ENCODE measurements at regions not wholly inside any gene's neighbourhood (a gene's known extent, or its start where the extent isn't known, plus 50 kb on each side); places are given as distances from the start of the nearest gene placed in this dataset.

DNA sequence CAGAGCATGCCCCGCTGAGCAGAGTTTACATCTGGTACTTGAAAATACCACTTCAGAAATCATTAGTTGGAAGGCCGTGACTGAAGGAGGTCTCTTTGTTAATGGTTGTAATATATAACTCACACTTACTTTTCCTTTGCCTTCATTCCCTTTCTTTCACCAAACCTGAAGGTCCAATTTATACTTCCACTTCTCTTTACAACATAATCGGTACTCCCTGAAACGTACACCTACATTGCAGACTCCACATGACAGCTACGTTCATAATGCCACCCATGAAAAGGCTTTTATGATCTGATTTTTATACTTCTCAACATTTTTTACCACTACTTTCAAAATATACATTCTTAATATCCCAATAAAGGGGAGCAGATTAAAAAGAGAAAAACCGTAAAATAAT lies 298.7 kb downstream of the C4orf33 start:
- ChIA-PET POLR2A (no interaction called here), CTCF (no interaction called here)
- DNase-seq (ENCODE audit: extremely low spot score) = no peak
- TF ChIP-seq HDGF (IDR thresholded peaks at IDR 0.05; ENCODE audit: borderline replicate concordance) = no peak
- no peak for TF ChIP-seq BHLHE40 (IDR thresholded peaks at IDR 0.05; ENCODE audit: borderline replicate concordance)
- TF ChIP-seq TARDBP (IDR thresholded peaks at IDR 0.05) = no peak
- no peak for TF ChIP-seq SP1 (IDR thresholded peaks at IDR 0.05)
- no peak for TF ChIP-seq ZNF384 (IDR thresholded peaks at IDR 0.05)
- TF ChIP-seq, protein P1, sequence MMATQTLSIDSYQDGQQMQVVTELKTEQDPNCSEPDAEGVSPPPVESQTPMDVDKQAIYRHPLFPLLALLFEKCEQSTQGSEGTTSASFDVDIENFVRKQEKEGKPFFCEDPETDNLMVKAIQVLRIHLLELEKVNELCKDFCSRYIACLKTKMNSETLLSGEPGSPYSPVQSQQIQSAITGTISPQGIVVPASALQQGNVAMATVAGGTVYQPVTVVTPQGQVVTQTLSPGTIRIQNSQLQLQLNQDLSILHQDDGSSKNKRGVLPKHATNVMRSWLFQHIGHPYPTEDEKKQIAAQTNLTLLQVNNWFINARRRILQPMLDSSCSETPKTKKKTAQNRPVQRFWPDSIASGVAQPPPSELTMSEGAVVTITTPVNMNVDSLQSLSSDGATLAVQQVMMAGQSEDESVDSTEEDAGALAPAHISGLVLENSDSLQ (IDR thresholded peaks at IDR 0.05) = no peak
- no peak for TF ChIP-seq CTBP1 (IDR thresholded peaks at IDR 0.05; ENCODE audit: borderline replicate concordance)
- TF ChIP-seq SUZ12 (IDR thresholded peaks at IDR 0.05) = no peak
- TF ChIP-seq ELF4 (IDR thresholded peaks at IDR 0.05) = no peak
- no peak for TF ChIP-seq FOXK2 (IDR thresholded peaks at IDR 0.05)
- no peak for TF ChIP-seq LEF1 (IDR thresholded peaks at IDR 0.05; ENCODE audit: borderline replicate concordance)
- TF ChIP-seq ARNT (IDR thresholded peaks at IDR 0.05) = no peak
- TF ChIP-seq L3MBTL2 (conservative IDR thresholded peaks at IDR 0.05) = no peak
- no peak for TF ChIP-seq NFRKB (IDR thresholded peaks at IDR 0.05)
- no peak for TF ChIP-seq FOXA1 (IDR thresholded peaks at IDR 0.05)
- TF ChIP-seq FOXM1 (IDR thresholded peaks at IDR 0.05; ENCODE audit: borderline replicate concordance) = no peak

- CTCF ChIA-PET = no interaction called here
- no peak for DNase-seq (ENCODE audit: extremely low spot score)
- POLR2A ChIA-PET = no interaction called here
- no peak for TF ChIP-seq FOXA1 (IDR thresholded peaks at IDR 0.05)
- no peak for TF ChIP-seq ARNT (IDR thresholded peaks at IDR 0.05)
- TF ChIP-seq TARDBP (IDR thresholded peaks at IDR 0.05) = no peak
- TF ChIP-seq SP1 (IDR thresholded peaks at IDR 0.05) = no peak
- TF ChIP-seq BHLHE40 (IDR thresholded peaks at IDR 0.05; ENCODE audit: borderline replicate concordance) = no peak
- TF ChIP-seq SUZ12 (IDR thresholded peaks at IDR 0.05) = no peak
- TF ChIP-seq LEF1 (IDR thresholded peaks at IDR 0.05; ENCODE audit: borderline replicate concordance) = no peak
- no peak for TF ChIP-seq L3MBTL2 (conservative IDR thresholded peaks at IDR 0.05)
- no peak for TF ChIP-seq FOXM1 (IDR thresholded peaks at IDR 0.05; ENCODE audit: borderline replicate concordance)
- no peak for TF ChIP-seq HDGF (IDR thresholded peaks at IDR 0.05; ENCODE audit: borderline replicate concordance)
- no peak for TF ChIP-seq CTBP1 (IDR thresholded peaks at IDR 0.05; ENCODE audit: borderline replicate concordance)
- TF ChIP-seq, protein P1 (IDR thresholded peaks at IDR 0.05) = no peak
- no peak for TF ChIP-seq NFRKB (IDR thresholded peaks at IDR 0.05)
- no peak for TF ChIP-seq ELF4 (IDR thresholded peaks at IDR 0.05)
- no peak for TF ChIP-seq FOXK2 (IDR thresholded peaks at IDR 0.05)
Observed at GRCh38 chr4:129403848-129404247, 307.9 kb downstream of the C4orf33 start.

DNA sequence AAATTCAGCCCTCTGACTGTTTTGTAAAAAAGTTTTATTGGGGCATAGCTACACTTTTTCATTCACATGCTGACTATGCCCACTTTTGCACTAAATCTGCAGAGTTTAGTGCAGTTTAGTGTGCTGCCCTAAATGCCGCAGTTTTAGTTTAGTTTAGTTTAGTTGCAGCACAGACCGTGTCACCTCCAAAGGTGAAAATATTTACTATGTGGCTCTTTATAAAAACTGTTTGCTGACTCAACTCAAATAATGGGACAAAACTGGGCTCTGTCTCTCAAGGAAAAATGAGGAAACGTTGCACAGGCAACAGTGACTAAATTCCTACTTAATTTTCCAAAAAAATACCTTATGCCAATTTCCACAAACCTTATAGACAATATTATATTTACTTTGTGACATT lies 314.2 kb downstream of the C4orf33 start:
- TF ChIP-seq L3MBTL2 (conservative IDR thresholded peaks at IDR 0.05) = no peak
- TF ChIP-seq FOXK2 (IDR thresholded peaks at IDR 0.05) = no peak
- TF ChIP-seq NFRKB (IDR thresholded peaks at IDR 0.05) = no peak
- no peak for TF ChIP-seq LEF1 (IDR thresholded peaks at IDR 0.05; ENCODE audit: borderline replicate concordance)
- TF ChIP-seq SP1 (IDR thresholded peaks at IDR 0.05) = no peak
- no peak for TF ChIP-seq HDGF (IDR thresholded peaks at IDR 0.05; ENCODE audit: borderline replicate concordance)
- TF ChIP-seq CTBP1 (IDR thresholded peaks at IDR 0.05; ENCODE audit: borderline replicate concordance) = no peak
- no peak for TF ChIP-seq SUZ12 (IDR thresholded peaks at IDR 0.05)
- no peak for TF ChIP-seq BHLHE40 (IDR thresholded peaks at IDR 0.05; ENCODE audit: borderline replicate concordance)
- TF ChIP-seq, protein P1 (IDR thresholded peaks at IDR 0.05) = no peak
- no peak for TF ChIP-seq ELF4 (IDR thresholded peaks at IDR 0.05)
- no peak for TF ChIP-seq FOXM1 (IDR thresholded peaks at IDR 0.05; ENCODE audit: borderline replicate concordance)
- TF ChIP-seq ZNF384 (IDR thresholded peaks at IDR 0.05) = no peak
- no peak for TF ChIP-seq TARDBP (IDR thresholded peaks at IDR 0.05)
- TF ChIP-seq ARNT (IDR thresholded peaks at IDR 0.05) = no peak
- TF ChIP-seq FOXA1 (IDR thresholded peaks at IDR 0.05) = no peak
- DNase-seq (ENCODE audit: extremely low spot score) = no peak
- ChIA-PET CTCF (no interaction called here), POLR2A (no interaction called here)

DNA sequence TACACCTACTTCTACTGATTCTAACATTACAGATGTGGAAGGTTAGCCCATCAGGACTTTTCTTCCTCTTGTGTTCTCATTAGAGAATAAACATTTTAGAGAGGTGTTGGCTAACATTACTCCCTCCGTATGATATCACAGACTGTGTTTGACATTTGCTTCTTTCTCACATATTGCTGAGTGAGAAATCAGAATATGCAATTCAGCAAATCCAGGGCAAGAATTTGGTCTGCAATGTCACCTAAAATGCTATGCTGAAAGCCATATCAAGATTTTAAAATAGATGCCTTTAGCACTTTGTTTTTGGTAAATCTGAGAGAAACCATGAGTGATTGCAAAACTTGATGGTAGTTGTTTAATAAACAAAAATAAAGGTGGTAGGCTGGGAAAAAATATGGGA lies 319.1 kb downstream of the C4orf33 start:
- ChIA-PET POLR2A (no interaction called here), CTCF (no interaction called here)
- TF ChIP-seq, protein P1 (IDR thresholded peaks at IDR 0.05) = no peak
- TF ChIP-seq ELF4 (IDR thresholded peaks at IDR 0.05) (no peak), LEF1 (IDR thresholded peaks at IDR 0.05; ENCODE audit: borderline replicate concordance) (no peak), NFRKB (IDR thresholded peaks at IDR 0.05) (no peak)
- DNase-seq (ENCODE audit: extremely low spot score) = no peak

DNA sequence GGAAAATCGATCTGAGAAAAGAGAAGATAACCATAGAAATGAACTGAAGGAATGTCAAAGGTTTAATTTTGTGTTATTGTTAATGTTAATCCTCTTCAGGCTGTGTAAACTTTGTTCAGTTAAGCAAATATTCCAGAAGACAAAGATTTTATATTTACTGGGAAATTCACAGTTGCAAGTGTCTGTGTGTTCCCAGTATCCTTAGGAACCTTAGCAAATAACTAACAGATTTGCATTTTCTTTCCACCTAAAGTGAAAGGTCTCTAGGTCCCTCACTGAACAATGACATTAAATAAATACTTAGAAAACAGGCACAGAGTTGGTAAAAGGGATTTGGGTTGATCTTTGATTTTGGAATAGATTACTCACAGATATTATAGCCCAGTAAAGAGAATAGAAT lies 324.7 kb downstream of the C4orf33 start:
- POLR2A ChIA-PET = no interaction called here
- CTCF ChIA-PET = no interaction called here
- no peak for DNase-seq (ENCODE audit: extremely low spot score)
- TF ChIP-seq FOXK2 (IDR thresholded peaks at IDR 0.05) (no peak), ZNF384 (IDR thresholded peaks at IDR 0.05) (no peak), FOXA1 (IDR thresholded peaks at IDR 0.05) (no peak), ELF4 (IDR thresholded peaks at IDR 0.05) (no peak), HDGF (IDR thresholded peaks at IDR 0.05; ENCODE audit: borderline replicate concordance) (no peak), FOXM1 (IDR thresholded peaks at IDR 0.05; ENCODE audit: borderline replicate concordance) (no peak), TARDBP (IDR thresholded peaks at IDR 0.05) (no peak), LEF1 (IDR thresholded peaks at IDR 0.05; ENCODE audit: borderline replicate concordance) (no peak), L3MBTL2 (conservative IDR thresholded peaks at IDR 0.05) (no peak), ARNT (IDR thresholded peaks at IDR 0.05) (no peak), SP1 (IDR thresholded peaks at IDR 0.05) (no peak), BHLHE40 (IDR thresholded peaks at IDR 0.05; ENCODE audit: borderline replicate concordance) (no peak), SUZ12 (IDR thresholded peaks at IDR 0.05) (no peak), CTBP1 (IDR thresholded peaks at IDR 0.05; ENCODE audit: borderline replicate concordance) (no peak), NFRKB (IDR thresholded peaks at IDR 0.05) (no peak)
- TF ChIP-seq, protein P1 (IDR thresholded peaks at IDR 0.05) = no peak

All from HEK293T (cell line).